Natural killer cell (primary cell): ENCODE measurements at regions not wholly inside any gene's neighbourhood (a gene's known extent, or its start where the extent isn't known, plus 50 kb on each side); places are given as distances from the start of the nearest gene placed in this dataset.

Experiments used
- ATAC-seq, 3 donors: fragments of 150-1000 bp in 2 of 3; fragments of 200-7000 bp in 1 of 3; cut with Tn5 transposase; 1 replicate in 1 of 3; 2 replicates in 2 of 3; pipeline ENCODE4 v1.10.0; 2021; ENCODE audit warnings: mild to moderate bottlenecking in 2 of 3, moderate library complexity in 2 of 3
- DNase-seq, 2 donors: peaks; one replicate each; pipeline versions ENCODE4 v3.0.0 to v3.0.0-alpha.2; 2013 to 2021; ENCODE audit warnings: mixed read lengths in 1 of 2
- H3K27ac ChIP-seq: one replicate; pipeline ENCODE4 v1.5.1; 2013; ENCODE audit warnings: mild to moderate bottlenecking, low read length
- H3K27me3 ChIP-seq: one replicate; pipeline ENCODE4 v1.6.1; 2013; ENCODE audit warnings: low read length; ENCODE audit not compliant: control insufficient read depth, insufficient read depth
- H3K36me3 ChIP-seq: one replicate; pipeline ENCODE4 v1.6.1; 2013; ENCODE audit warnings: low read length; ENCODE audit not compliant: control insufficient read depth, insufficient read depth
- H3K4me1 ChIP-seq: one replicate; pipeline ENCODE4 v1.6.1; 2013; ENCODE audit warnings: low read length; ENCODE audit not compliant: control insufficient read depth, insufficient read depth
- H3K4me3 ChIP-seq: one replicate; pipeline ENCODE4 v1.5.1; 2013; ENCODE audit warnings: low read length
- H3K9me3 ChIP-seq: one replicate; pipeline ENCODE4 v1.6.1; 2013; ENCODE audit warnings: low read length; ENCODE audit not compliant: control insufficient read depth, insufficient read depth
- H3K27ac Mint-ChIP-seq, 2 donors: one replicate each; pipeline ENCODE4 v1.8.0; 2022; ENCODE audit warnings: mild to moderate bottlenecking in 2 of 2, mixed read lengths in 2 of 2, moderate library complexity in 1 of 2
- H3K27me3 Mint-ChIP-seq, 2 donors: one replicate each; pipeline ENCODE4 v1.8.0; 2022; ENCODE audit warnings: low read depth in 2 of 2, mixed read lengths in 2 of 2
- H3K36me3 Mint-ChIP-seq: one replicate; pipeline ENCODE4 v1.8.0; 2022; ENCODE audit warnings: mixed read lengths
- H3K4me1 Mint-ChIP-seq, 2 donors: one replicate each; pipeline ENCODE4 v1.8.0; 2022; ENCODE audit warnings: mixed read lengths in 2 of 2
- H3K4me3 Mint-ChIP-seq: one replicate; pipeline ENCODE4 v1.8.0; 2022; ENCODE audit warnings: mild to moderate bottlenecking, moderate library complexity, mixed read lengths
- H3K9me3 Mint-ChIP-seq, 2 donors: one replicate each; pipeline ENCODE4 v1.8.0; 2022; ENCODE audit warnings: mixed read lengths in 2 of 2
- WGBS: methylation state at CpG from one replicate; pipeline ENCODE4 v1.1.7; 2013; ENCODE audit warnings: missing lambda C conversion rate; ENCODE audit not compliant: insufficient coverage; 5-methylcytosine and 5-hydroxymethylcytosine counted together
- intact Hi-C: fragments of 100-400 bp; cut with micrococcal nuclease; formaldehyde crosslinking; loops from one replicate; pipeline ENCODE4 v1.14.2; 2022
- TF ChIP-seq, protein P1 (sequence below): fragments of 200-600 bp; IDR thresholded peaks from one replicate; pipeline ENCODE4 v1.8.0; 2022; ENCODE audit warnings: antibody characterized with exemption

DNA sequence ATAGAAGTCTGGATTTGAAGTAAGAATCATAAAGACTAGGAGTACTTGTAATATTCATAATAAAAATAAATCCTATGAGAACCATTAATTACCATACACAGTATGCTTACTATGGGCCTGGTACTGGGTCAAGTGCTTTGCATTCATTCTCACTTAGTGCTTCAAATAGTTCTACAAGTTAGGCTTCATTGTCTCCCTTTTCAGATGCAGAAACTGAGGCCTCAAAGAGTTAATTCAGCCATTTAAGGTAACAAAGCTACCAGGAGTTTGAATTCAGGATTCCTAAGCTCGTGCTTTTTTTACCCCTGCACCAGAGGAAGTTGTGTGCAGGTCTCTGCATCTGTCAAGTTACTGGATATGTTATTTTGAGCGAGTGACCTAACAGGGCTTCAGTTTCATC lies 1098.4 kb upstream of the EEF2KMT start:
- Mint-ChIP-seq H3K4me3 (no peak overlapping the region), H3K9me3 (peaks cover 3 to 15% of the 10 kb centered on the region in 2 donors), H3K4me1 (no peaks in the 10 kb centered on the region), H3K36me3 (no peaks in the 10 kb centered on the region), H3K27me3 (no peaks in the 10 kb centered on the region), H3K27ac (no peak overlapping the region)
- 23% methylated on average over 2 of the region's 2 CpGs for WGBS
- H3K4me1 ChIP-seq = no peaks in the 10 kb centered on the region
- no peaks in the 10 kb centered on the region for H3K9me3 ChIP-seq
- no peak overlapping the region for H3K4me3 ChIP-seq
- TF ChIP-seq, protein P1, sequence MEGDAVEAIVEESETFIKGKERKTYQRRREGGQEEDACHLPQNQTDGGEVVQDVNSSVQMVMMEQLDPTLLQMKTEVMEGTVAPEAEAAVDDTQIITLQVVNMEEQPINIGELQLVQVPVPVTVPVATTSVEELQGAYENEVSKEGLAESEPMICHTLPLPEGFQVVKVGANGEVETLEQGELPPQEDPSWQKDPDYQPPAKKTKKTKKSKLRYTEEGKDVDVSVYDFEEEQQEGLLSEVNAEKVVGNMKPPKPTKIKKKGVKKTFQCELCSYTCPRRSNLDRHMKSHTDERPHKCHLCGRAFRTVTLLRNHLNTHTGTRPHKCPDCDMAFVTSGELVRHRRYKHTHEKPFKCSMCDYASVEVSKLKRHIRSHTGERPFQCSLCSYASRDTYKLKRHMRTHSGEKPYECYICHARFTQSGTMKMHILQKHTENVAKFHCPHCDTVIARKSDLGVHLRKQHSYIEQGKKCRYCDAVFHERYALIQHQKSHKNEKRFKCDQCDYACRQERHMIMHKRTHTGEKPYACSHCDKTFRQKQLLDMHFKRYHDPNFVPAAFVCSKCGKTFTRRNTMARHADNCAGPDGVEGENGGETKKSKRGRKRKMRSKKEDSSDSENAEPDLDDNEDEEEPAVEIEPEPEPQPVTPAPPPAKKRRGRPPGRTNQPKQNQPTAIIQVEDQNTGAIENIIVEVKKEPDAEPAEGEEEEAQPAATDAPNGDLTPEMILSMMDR = no peak
- no peak overlapping the region for H3K27ac ChIP-seq
- no peaks in the 10 kb centered on the region for H3K36me3 ChIP-seq
- intact Hi-C loops = no loop called here
- no peak for DNase-seq
- ATAC-seq = no peak
- no peaks in the 10 kb centered on the region for H3K27me3 ChIP-seq

DNA sequence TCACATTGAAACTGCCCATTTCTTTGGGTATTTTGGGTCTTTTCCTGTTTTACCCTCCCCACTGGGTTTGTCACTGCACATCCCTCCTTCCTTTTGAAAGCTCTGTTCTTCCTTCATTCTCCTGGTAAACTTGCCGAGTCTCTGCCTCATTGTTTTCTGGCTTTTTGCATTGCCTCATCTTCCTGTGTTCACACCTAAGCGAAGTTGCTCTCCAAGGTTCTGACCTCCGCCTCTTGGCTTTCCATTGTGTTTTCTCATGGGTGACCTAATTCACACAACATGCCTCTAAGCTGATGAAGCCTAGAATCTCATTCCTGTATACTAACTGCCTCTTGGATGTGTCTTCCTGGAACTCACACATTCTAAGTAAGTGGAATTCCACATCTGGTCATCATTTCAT lies 1096.1 kb upstream of the EEF2KMT start:
- TF ChIP-seq, protein P1 = no peak
- no peaks in the 10 kb centered on the region for H3K9me3 ChIP-seq
- H3K27me3 ChIP-seq = no peaks in the 10 kb centered on the region
- H3K27ac ChIP-seq = no peak overlapping the region
- ATAC-seq (no peak), DNase-seq (no peak)
- intact Hi-C loops = no loop called here
- H3K27ac Mint-ChIP-seq = no peak overlapping the region
- H3K9me3 Mint-ChIP-seq = peaks cover 3 to 10% of the 10 kb centered on the region in 2 donors
- H3K36me3 ChIP-seq = no peaks in the 10 kb centered on the region
- H3K27me3 Mint-ChIP-seq = no peaks in the 10 kb centered on the region
- no peaks in the 10 kb centered on the region for H3K4me1 Mint-ChIP-seq
- H3K4me3 Mint-ChIP-seq = no peak overlapping the region
- H3K4me1 ChIP-seq = no peaks in the 10 kb centered on the region
- no peak overlapping the region for H3K4me3 ChIP-seq
- no peaks in the 10 kb centered on the region for H3K36me3 Mint-ChIP-seq
- WGBS = 20% methylated on average over 3 of the region's 3 CpGs

DNA sequence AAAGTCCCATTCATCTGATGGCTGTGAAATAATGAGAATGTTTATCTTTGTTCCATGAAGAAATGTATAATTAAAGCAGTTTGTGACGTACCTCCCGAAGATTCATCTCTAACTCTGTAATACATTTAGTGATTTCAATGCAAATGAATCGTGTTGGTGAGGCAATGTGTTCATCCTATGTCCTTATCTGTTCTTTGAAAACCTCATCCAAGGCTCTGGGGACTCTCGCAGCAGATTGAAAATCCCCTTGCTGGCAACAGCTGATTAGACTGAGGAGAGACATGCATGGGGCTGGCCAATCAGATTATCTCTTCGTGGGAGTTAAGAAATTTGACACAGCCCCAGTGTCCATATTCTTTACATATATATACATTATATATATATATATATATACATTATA lies 1095.4 kb upstream of the EEF2KMT start:
- H3K27me3 Mint-ChIP-seq = no peaks in the 10 kb centered on the region
- 83% methylated on average over 4 of the region's 5 CpGs for WGBS
- TF ChIP-seq, protein P1 = no peak
- intact Hi-C loops = no loop called here
- H3K36me3 Mint-ChIP-seq = no peaks in the 10 kb centered on the region
- Histone ChIP-seq H3K4me3 (no peak overlapping the region), H3K9me3 (no peaks in the 10 kb centered on the region), H3K36me3 (no peaks in the 10 kb centered on the region), H3K27ac (no peak overlapping the region), H3K4me1 (no peaks in the 10 kb centered on the region), H3K27me3 (no peaks in the 10 kb centered on the region)
- DNase-seq = no peak
- H3K9me3 Mint-ChIP-seq = peaks cover 3 to 10% of the 10 kb centered on the region in 2 donors
- no peaks in the 10 kb centered on the region for H3K4me1 Mint-ChIP-seq
- H3K4me3 Mint-ChIP-seq = no peak overlapping the region
- no peak overlapping the region for H3K27ac Mint-ChIP-seq
- ATAC-seq = no peak

DNA sequence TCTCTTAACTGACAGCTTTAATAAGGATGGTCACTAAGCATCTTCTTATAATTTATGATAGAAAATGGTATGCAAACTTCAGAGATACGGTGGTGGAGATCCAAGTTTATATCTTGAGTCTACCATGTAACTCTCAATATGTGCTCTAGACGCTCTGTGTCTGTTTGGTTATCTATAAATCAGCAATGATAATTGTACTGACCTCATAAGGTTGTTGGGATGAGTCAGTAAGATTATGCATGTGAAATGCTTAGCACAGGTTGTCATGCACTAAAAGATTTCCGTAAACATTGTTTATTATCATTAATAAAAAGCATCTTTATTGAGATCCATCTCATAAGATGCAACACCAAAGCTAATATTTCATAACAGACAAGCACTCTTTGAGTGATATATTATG lies 1094.9 kb upstream of the EEF2KMT start:
- no peak for ATAC-seq
- peaks cover 3 to 10% of the 10 kb centered on the region in 2 donors for H3K9me3 Mint-ChIP-seq

More for the DNA sequence above, 1094.9 kb upstream of the EEF2KMT start:
- Mint-ChIP-seq H3K27me3 (no peaks in the 10 kb centered on the region), H3K27ac (no peak overlapping the region), H3K4me3 (no peak overlapping the region), H3K36me3 (no peaks in the 10 kb centered on the region), H3K4me1 (no peaks in the 10 kb centered on the region)
- intact Hi-C loops = no loop called here
- Histone ChIP-seq H3K4me1 (no peaks in the 10 kb centered on the region), H3K27ac (no peak overlapping the region), H3K4me3 (no peak overlapping the region), H3K9me3 (no peaks in the 10 kb centered on the region), H3K36me3 (no peaks in the 10 kb centered on the region), H3K27me3 (no peaks in the 10 kb centered on the region)
- TF ChIP-seq, protein P1 = no peak
- WGBS = 61% methylated on average over 3 of the region's 3 CpGs
- DNase-seq = no peak
